ENCODE measurements at regions not wholly inside any gene's neighbourhood (a gene's known extent, or its start where the extent isn't known, plus 50 kb on each side); places are given as distances from the start of the nearest gene placed in this dataset.

DNA sequence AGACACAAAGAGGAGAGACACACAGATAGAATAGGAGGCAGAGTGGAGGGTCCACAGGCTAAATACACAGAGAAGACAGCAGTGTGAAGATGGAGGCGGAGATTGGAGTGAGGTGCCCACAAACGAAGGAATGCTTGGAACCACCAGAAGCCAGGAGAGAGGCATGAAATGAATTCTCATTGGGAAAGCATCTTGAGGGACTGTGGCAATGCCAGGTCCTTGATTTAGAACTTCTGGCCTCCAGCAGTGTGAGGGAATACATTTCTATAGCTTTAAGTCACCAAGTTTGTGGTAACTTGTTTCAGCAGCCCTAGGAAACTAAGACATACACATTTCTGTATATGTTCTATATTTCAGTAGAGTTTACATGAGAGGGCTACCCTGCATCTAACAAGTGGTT, 396.6 kb upstream of the ZNF608 start:
- no peak overlapping the region for H3K4me3 ChIP-seq (ENCODE audit: low read depth, low read length)
- BruUV-seq (replicated peaks), result no TSS peak
- H3K36me3 ChIP-seq (ENCODE audit: control insufficient read depth, insufficient read depth, low read length), result no peaks in the 10 kb centered on the region
- no peaks in the 10 kb centered on the region for H3K27me3 Mint-ChIP-seq (ENCODE audit: insufficient read depth, unreplicated experiment)
- H3K4me1 ChIP-seq, result peaks cover 11% of the 10 kb centered on the region
- no peaks in the 10 kb centered on the region for H3K36me3 Mint-ChIP-seq (ENCODE audit: insufficient read depth, unreplicated experiment)
- ChIA-PET POLR2A (no interaction called here), CTCF (no interaction called here)
- no peak for DNase-seq
- intact Hi-C loops (cut with micrococcal nuclease; ENCODE audit: unreplicated experiment), result no loop called here
- H3K4me3 Mint-ChIP-seq (ENCODE audit: unreplicated experiment), result no peak overlapping the region
- H3K4me1 Mint-ChIP-seq (ENCODE audit: low read depth, unreplicated experiment), result peaks cover 14% of the 10 kb centered on the region
- no peak for TF ChIP-seq CTCF (IDR thresholded peaks at IDR 0.05; ENCODE audit: insufficient read depth in 1 of 2, low read depth in 1 of 2, low read length in 1 of 2, severe bottlenecking in 1 of 2, unreplicated experiment in 1 of 2)
- no peaks in the 10 kb centered on the region for H3K27me3 ChIP-seq (replicated peaks; ENCODE audit: control insufficient read depth, insufficient read depth, low read length)
- H3K9me3 ChIP-seq, result no peaks in the 10 kb centered on the region
- H3K27ac Mint-ChIP-seq (ENCODE audit: unreplicated experiment), result no peak overlapping the region
- H3K9me3 Mint-ChIP-seq (ENCODE audit: unreplicated experiment), result peaks cover 13% of the 10 kb centered on the region

DNA sequence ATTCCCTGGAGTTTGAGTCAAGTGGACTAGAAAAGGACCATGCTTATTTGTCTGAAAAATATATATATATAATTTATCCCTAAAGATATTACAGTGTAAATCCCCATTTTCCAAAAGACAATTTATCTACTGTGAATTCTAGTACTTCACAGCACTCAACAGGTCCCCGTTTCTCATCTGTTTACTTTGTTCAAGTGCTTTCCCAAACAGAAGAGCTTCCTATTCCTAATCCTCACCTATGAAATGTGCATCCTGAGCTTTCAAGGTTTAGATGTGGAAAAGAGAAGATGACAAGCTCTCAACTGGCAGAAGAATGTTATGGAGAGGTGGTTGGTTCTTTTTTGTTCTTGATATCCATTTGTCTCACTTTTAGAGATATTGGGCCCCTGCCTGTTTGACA, 401.6 kb upstream of the ZNF608 start:
- no peaks in the 10 kb centered on the region for H3K4me1 Mint-ChIP-seq (ENCODE audit: low read depth, unreplicated experiment)
- CTCF ChIA-PET, result no interaction called here
- intact Hi-C loops (cut with micrococcal nuclease; ENCODE audit: unreplicated experiment), result no loop called here
- H3K36me3 Mint-ChIP-seq (ENCODE audit: insufficient read depth, unreplicated experiment), result no peaks in the 10 kb centered on the region
- H3K27me3 ChIP-seq (replicated peaks; ENCODE audit: control insufficient read depth, insufficient read depth, low read length), result no peaks in the 10 kb centered on the region
- no peaks in the 10 kb centered on the region for H3K9me3 ChIP-seq
- no peak overlapping the region for H3K4me3 ChIP-seq (ENCODE audit: low read depth, low read length)
- no peaks in the 10 kb centered on the region for H3K27me3 Mint-ChIP-seq (ENCODE audit: insufficient read depth, unreplicated experiment)
- H3K9me3 Mint-ChIP-seq (ENCODE audit: unreplicated experiment), result no peaks in the 10 kb centered on the region
- no peaks in the 10 kb centered on the region for H3K36me3 ChIP-seq (ENCODE audit: control insufficient read depth, insufficient read depth, low read length)
- H3K4me1 ChIP-seq, result no peaks in the 10 kb centered on the region
- POLR2A ChIA-PET, result no interaction called here
- DNase-seq, result no peak
- no peak overlapping the region for H3K27ac Mint-ChIP-seq (ENCODE audit: unreplicated experiment)
- no peak for TF ChIP-seq CTCF (IDR thresholded peaks at IDR 0.05; ENCODE audit: insufficient read depth in 1 of 2, low read depth in 1 of 2, low read length in 1 of 2, severe bottlenecking in 1 of 2, unreplicated experiment in 1 of 2)
- BruUV-seq (replicated peaks), result no TSS peak
- H3K4me3 Mint-ChIP-seq (ENCODE audit: unreplicated experiment), result no peak overlapping the region

GRCh38 chr5:125148706-125149105, 402.3 kb upstream of the ZNF608 start:
- Mint-ChIP-seq H3K4me1 (ENCODE audit: low read depth, unreplicated experiment) (no peaks in the 10 kb centered on the region), H3K9me3 (ENCODE audit: unreplicated experiment) (no peaks in the 10 kb centered on the region), H3K27me3 (ENCODE audit: insufficient read depth, unreplicated experiment) (no peaks in the 10 kb centered on the region), H3K36me3 (ENCODE audit: insufficient read depth, unreplicated experiment) (no peaks in the 10 kb centered on the region), H3K27ac (ENCODE audit: unreplicated experiment) (no peak overlapping the region), H3K4me3 (ENCODE audit: unreplicated experiment) (no peak overlapping the region)
- H3K36me3 ChIP-seq (ENCODE audit: control insufficient read depth, insufficient read depth, low read length), result no peaks in the 10 kb centered on the region
- ChIA-PET POLR2A (no interaction called here), CTCF (no interaction called here)
- no TSS peak for BruUV-seq (replicated peaks)
- no peak for DNase-seq
- H3K4me1 ChIP-seq, result no peaks in the 10 kb centered on the region
- H3K9me3 ChIP-seq, result no peaks in the 10 kb centered on the region
- intact Hi-C loops (cut with micrococcal nuclease; ENCODE audit: unreplicated experiment), result no loop called here
- H3K4me3 ChIP-seq (ENCODE audit: low read depth, low read length), result no peak overlapping the region
- no peaks in the 10 kb centered on the region for H3K27me3 ChIP-seq (replicated peaks; ENCODE audit: control insufficient read depth, insufficient read depth, low read length)
- TF ChIP-seq CTCF (IDR thresholded peaks at IDR 0.05; ENCODE audit: insufficient read depth in 1 of 2, low read depth in 1 of 2, low read length in 1 of 2, severe bottlenecking in 1 of 2, unreplicated experiment in 1 of 2), result no peak
